AG08395 (cell line): ENCODE measurements at regions not wholly inside any gene's neighbourhood (a gene's known extent, or its start where the extent isn't known, plus 50 kb on each side); places are given as distances from the start of the nearest gene placed in this dataset.
"Not testable (repeated sequence)": the region's sequence is repeated elsewhere in the genome, so short reads cannot be mapped to it uniquely, and the experiment has no call there.

Experiments used
- DNase-seq: peaks from one replicate; pipeline ENCODE4 v3.0.0; 2012; ENCODE audit warnings: mixed read lengths, low spot score

DNA sequence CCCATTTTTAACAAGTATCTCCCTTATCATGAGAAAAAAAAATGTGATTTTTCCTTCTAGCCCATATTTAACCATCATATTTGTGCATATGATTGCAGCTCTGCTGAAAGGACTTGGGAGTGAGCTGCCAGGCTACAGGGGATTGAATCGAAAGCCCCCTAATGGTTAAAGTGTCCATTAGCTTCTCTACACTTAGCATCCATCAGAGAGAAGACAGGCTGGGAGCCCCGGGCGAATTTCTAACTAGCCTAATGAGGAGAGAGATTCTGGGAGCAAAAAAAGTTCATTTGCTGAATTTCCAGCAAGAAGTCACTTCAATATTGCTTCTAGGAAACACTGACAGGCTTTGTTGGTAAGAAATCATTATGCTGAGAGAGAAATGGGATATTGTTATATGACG, 848.8 kb downstream of the TDRD15 start:
- DNase-seq: no peak

DNA sequence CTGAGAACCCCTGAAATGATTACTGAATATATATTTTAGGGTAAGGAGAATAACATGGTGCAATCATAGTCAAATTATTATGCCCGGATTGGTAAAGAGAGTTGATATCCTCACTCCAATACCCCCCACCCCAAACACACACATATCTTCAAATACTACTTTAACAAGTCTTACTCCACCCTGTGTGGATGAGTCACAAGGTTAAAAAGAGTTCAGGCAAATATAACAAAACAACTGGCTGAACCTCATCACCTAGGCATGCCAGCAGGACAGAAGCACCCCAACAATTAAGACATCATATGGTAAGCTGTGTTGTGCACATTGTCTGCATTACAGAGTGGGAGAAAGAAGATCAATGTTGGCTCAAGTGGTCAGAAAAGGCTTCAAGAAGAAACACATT, 857.4 kb downstream of the TDRD15 start:
- no peak for DNase-seq

DNA sequence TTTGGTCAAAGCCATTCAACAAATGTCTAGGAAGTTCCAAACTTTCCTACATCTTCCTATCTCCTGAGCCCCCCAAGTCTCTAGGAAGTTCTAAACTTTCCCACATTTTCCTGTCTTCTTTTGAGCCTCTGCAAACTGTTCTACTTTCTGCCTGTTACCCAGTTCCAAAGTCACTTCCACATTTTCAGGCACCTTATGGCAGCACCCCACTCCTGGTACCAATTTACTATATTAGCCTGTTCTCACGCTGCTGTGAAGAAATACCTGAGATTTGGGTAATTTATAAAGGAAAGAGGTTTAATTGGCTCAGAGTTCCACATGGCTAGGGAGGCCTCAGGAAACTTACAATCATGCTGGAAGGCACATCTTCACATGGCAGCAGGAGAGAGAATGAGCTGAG, 869.2 kb downstream of the TDRD15 start:
- DNase-seq: no peak

DNA sequence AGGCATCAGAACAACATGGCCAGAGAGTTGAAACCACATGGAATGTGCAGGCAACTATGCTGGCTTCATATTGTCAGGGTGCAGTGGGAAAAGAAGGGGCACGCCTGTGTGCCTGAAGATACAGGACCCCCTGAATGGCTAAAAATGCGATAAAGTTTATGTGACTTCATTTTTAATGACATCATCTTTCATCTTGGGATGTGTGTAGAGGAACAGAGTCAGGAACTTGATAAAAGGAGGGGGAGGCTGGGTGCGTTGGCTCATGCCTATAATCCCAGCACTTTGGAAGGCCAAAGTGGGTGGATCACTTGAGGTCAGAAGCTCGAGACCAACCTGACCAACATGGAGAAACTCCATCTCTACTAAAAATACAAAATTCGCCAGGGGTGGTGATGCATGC, 872.6 kb downstream of the TDRD15 start:
- DNase-seq: no peak

DNA sequence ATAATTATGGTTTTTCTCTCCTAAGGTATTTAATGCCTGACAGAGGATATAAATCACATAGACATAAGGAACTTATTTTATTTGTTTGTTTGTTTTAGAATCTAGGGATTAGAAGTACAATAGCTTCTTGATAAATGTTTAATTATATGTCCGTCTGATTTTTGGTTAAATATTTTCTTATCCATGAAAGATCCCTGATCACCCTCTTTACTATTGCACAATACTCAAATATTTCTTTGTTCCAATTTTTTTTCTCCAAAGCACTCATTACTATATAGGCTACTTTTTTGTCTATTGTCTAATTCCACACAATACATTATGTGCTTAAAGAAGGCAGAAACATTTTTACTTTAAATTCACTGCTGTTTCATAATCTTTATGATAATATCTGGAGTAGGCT, 875.8 kb downstream of the TDRD15 start:
- DNase-seq: no peak

DNA sequence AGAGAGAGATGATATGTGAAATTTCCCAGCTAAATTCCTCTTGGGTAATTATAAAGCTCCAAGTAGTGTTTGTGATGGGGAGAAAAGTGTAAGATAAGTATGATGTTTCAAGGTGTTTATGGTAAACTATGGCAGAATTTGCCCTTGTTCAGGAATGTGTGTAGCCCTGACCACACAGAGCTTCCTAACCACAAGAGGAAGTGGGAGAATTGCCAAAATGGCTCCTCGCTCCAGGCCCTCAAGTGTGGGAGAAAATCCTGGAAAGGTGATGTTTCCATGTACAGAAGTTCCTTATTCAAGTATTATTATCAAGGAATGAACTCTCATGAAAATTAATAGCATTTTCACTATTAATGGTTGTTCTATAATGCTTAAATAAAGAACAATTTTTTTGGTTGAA, 878.3 kb downstream of the TDRD15 start:
- no peak for DNase-seq

DNA sequence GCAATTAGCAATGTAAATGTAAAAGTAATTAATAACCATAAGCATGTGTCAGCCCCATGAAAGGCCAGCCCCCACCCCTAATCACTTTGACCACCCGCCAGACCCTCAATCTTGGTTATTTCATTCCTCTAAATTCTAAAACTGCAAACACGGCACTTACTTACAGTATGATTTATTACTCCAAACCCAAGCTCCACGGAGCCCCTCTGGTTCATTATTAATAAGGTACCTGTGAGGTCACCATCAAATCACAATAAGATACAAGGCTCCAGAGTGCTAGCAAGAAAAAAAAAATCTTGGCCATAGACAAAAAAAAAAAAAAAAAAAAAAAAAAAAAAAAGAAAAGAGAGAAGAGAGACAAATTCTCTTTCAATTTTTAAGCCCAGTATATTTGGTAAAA, 879.5 kb downstream of the TDRD15 start:
- no peak for DNase-seq

DNA sequence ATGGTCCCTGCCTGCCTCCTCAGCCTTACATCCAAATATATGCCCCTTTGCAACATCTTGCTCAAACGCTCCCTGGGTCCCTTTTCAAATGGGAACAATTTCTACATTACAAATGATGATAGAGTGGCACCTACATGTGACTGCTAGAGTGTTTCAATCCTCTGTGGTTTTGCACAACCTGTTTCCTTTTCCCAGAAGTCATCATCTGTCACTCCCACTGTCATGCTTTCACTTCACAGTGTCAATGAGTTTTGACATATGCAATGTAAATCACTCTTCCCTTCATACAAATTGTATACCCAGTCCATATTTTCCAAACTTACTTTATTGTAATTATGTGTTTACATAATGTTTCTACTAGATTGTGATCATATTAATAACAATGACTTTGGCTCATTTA, 887.3 kb downstream of the TDRD15 start:
- DNase-seq: no peak

DNA sequence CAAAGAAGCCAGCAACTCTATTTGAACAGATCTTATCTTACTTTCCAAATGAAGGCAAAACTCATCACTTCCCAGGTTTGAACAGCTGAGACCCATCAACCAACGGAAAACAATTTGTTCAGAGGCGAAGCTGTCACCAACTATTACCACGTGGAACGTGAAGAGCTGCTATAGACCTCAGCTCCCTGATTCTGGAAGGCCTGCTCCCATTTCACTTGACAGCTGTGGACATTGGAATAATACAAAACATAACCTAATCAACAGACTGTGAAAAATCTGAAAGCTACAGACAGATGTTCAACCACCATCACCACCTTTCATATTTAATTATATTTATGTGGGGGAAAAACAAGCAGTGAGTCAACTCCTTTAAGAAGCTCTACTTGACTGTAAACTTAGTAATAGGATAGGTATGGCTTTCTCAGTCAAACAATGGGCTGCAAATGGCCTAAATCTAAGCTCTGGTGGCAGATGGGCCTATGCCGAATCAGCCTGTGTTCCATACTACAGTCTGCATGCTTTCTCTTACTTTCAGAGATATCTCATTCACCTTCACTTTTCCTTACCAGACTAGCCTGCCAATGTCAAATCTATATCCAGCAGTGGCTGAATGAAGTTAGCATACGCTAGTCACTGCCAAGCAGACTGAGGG, 896.4 kb downstream of the TDRD15 start:
- DNase-seq: no peak

DNA sequence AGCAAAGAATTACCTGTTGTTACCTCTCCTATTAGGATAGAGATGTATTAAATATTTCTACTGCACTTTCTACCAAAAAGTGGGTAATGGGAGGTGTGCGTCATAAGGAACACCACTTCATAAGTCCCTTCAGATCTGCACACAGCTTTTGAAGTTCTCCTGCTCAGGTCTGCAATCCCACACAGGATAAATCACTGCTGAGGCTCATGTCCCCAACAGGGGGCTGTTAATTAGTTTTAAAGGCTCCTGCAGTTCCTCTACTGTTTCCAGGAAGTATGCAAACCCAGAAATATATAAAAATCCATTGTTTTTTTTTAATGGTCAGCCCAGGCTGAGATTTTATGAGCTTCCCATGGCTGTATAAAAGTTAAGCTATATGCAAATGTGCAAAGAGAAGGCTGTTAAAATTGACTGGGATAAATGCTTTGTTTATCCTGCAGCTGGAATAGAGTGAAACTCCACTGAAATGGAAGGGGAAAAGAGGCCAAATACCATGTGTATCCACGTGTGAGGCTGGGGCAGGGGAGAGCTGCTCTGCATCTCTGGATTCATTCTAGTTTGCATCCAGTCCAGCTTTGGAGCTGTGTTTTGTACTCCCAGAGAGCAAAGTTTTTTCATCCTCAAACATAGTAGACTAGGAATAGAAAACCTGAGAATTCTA, 903.7 kb downstream of the TDRD15 start:
- DNase-seq: no peak

DNA sequence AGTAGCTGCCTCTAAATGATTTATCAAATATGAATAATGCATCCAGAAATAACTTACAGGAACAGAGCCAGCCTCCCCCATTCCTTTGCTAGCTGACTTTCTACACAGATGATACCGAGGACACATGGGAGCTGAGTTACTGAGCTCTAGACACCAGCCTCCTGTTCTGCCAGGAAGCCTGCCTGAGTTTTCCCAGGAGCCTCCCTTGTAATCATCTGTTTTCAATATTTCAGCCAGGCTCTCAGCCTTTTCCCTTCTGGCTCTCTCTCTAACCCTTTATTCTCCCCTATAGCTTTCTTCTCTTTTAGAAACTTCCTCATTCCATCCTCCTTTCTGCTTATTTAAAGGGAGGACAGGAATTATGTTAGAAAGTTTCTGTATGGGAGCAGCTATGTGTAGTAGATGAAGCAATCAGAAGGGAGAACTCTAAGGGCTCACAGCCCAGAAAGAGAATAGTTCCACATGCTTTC, 911.6 kb downstream of the TDRD15 start:
- DNase-seq: no peak

DNA sequence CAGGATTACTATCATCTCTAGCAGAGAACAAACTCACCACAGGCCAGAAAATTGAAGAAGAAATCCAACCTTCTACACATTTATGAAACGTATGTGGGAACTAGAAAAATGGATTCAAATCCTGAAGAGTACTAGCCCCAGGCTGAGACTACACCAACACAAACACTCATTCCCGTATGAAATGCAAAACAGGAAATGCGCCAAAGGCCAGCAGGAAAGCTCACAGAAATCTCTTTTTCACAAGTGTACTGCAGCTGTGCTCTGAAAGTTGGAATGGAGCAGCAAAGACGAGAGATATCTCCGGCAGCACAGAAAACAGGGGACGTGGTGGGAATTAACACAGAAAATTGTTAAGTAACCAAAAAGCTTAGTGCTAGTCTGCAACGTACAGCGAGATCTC, 913.5 kb downstream of the TDRD15 start:
- no peak for DNase-seq

DNA sequence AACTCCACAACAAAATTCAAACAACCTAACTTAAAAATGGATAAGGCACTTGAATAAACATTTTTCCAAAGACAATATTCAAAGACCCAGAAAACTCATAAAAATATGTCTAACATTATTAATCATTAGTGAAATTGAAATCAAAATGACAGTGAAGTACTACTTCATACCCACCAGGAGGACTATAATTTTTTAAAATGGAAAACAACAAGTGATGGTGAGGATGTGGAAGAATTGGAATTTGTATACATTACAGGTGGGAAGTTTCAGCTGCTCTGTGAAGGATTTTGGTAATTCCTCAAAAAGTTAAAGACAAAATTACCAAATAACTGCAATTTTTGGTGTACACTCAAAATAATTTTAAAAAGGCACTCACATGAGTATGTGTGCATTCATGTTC, 920.0 kb downstream of the TDRD15 start:
- DNase-seq: no peak

DNA sequence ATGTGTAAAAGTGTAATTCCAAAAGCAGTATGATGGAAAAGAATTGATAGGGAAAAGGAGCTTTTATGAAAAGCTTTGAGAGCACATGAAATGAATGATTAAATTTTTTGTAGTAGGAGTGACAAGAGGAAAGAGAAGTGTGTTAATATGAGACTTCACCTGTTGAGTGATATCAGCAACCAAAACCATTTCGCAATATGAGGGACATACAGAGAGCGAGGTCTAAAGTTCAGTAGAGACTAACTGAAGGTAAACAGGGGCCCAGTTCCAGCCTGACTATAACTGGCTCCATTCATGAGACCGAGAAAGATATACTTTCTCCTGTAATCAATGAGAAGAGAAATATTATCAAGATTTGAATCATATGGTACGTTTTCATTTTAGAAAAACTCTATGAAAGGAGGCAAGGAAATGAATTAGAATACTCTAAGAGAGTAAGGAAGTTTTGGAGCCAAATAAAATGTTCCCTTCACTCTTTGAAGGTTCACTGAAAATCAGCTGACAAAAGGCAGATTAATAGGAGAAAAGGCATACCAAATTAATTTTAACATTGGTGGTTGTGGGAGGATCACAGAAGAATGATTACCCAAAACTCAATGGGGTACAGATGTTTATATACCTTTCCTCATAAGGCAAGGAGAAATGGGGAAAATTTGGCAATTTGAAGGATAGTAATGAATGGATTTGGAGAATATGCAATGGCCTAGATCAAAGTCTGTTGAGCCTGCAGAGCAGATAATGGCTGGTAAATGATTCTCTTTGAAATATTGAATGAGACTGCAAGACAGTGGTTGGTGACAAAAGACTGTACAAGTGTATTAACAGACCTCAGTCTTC, 932.2 kb downstream of the TDRD15 start:
- no peak for DNase-seq

DNA sequence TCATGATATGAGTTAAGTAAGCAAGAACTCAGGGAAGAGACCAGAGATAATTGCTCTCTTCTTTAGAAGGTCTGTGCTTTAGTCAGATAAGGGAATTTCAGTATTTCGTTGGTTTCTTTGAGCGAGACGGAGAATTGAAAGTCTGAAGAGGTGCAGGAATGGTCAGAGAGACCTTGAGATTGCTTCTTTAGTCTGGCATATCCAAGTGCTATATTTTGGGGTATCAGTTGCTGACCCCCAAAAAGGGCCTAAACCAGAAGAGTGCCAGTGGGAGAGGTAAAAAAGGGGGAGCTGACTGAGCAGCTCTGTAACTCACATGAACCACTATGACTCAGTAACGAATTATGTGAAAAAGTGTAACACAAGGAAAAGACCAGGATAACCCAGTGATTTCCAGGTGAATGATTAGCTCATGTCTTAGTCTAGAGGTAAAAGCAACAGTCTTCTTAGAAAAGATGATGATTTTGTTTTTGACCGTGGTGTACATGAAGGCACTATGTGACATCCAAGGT, 932.9 kb downstream of the TDRD15 start:
- no peak for DNase-seq

DNA sequence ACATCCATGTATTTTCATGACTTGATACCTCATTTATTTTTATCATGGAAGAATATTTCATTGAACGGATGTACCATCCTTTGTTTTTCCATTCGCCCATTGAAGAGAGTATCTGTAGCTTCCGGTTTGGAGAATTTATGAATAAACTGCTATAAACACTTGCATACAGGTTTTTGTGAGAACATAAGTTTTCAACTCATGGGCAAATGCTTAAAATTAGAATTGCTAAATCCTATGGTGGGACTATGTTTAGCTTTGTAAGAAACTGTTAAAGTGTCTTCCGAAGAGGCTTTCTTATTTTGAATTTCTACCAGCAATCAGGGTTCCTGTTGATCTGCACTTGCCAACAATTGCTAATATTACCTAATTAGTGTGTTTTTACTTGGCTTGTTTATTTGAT, 938.9 kb downstream of the TDRD15 start:
- no peak for DNase-seq

DNA sequence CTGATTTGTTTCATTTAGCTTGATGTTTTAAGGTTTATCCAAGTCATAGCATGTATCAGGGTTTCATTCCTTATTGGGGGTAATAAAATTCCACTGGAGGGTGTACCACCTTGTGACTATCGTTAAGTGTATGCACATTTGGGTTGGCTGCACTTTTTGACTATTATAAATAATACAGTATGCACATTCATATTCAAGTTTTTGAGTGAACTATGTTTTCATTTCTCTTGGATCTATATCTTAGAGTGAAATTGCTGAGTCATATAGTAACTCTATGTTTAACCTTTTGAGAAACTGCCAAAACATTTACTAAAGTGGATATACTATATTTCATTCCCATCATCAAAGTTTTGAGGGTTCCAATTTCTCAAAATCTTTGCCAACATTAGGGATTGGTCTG, 952.7 kb downstream of the TDRD15 start:
- no peak for DNase-seq

DNA sequence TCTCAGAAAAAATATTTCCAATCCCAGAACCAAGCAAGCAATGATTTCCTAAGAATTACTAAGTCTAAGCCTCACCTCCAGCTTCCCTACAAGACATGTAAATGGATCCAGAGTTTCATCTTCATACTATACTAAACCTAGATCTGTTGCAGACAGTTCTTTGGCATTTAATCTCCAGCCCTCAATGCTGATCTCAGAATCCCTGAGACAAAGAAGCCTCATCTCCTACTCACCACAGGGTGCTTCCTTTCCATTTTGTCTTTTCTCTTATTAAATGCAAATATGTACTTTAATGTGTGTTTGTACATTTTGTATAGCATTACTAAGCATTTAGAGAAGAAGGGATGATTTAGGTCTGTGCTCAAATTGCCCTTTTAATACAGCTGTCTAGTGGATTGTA, 954.9 kb downstream of the TDRD15 start:
- DNase-seq: no peak

DNA sequence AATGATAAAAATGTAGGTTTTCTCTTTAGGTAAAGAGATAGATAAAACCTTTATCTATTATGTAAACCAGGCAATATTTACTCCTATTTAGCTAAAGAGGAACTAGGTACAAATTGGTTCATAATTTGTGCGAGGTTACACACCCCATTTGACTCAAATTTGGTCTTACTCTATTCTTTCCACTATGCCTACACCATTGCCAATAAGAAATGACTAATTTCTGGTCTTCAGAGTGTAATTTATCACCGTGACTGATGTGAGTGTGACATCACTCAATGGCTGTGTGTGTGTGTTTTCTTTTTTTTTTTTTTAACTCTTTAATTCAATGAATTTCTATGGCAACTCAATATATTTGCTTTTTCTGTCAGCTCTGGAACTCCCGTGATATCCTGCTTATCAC, 955.8 kb downstream of the TDRD15 start:
- DNase-seq: no peak

DNA sequence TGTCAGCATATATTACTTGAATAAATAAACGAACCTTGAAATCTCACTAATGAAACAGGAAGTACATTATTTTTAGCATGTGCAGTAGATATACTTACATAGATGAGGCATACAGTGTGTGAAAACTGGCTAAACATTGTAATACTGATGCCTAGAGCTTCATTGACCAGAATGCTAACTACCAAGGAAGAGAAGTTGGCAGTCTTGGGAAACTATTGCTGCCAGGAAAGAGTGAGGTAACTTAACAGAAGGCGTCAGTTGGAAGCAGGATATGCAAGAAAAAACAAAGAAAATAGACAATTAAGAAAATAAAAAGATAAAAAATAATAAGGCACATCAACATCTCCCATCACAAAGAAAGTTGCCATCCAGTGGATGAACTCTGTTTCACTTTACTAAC, 963.0 kb downstream of the TDRD15 start:
- DNase-seq: no peak

DNA sequence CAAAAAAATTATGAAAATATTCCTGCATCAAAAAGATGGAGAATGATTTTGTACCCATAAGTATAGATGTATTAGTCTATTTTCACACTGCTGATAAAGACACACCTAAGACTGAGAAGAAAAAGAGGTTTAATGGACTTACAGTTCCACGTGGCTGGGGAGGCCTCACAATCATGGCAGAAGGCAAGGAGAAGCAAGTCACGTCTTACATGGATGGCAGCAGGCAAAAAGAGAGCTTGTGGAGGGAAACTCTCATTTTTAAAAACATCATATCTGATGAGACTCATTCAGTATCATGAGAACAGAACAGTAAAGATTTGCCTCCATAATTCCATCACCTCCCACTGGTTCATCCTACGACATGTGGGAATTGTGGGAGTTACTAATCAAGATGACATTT, 979.8 kb downstream of the TDRD15 start:
- DNase-seq: not testable (repeated sequence)

DNA sequence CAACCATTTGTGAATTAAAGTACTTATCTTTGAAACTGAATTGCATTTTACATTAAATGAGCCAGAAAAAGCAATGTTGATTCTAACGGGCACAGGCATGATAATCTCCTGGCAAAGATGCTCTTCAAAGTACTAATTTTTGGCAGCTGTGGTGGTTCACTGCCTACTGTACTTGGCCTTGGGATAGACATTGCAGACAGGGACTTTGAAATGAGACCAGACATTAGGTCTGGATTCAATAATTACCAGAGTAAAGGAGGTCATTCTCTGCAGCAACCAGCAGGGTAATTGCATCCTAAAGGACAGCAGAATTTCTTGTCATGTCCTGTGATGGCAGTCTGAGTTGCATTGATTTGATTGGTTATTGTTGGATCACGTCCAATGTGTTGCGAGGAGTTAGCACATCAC, 986.5 kb downstream of the TDRD15 start:
- DNase-seq: no peak

DNA sequence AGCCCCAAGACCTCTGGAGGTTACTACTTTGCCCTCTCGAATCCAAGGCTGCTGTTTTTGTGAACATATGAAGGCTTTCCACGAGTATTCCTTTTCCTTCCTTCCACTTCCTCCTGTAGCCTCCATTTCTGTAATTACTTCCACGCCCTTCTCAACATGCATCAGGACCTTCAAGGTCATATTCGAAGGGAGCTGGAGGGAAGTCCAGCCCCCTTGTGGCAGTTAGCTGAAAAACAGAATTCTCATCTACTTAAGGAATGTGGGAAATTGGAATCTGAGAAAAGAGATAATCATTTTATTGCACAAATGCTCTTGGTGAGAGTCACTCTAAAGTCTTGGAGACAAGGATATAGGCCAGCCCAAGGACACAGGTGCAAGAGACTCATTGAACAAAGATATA, 1000.2 kb downstream of the TDRD15 start:
- DNase-seq: no peak
